ENCODE measurements at regions not wholly inside any gene's neighbourhood (a gene's known extent, or its start where the extent isn't known, plus 50 kb on each side); places are given as distances from the start of the nearest gene placed in this dataset.

DNA sequence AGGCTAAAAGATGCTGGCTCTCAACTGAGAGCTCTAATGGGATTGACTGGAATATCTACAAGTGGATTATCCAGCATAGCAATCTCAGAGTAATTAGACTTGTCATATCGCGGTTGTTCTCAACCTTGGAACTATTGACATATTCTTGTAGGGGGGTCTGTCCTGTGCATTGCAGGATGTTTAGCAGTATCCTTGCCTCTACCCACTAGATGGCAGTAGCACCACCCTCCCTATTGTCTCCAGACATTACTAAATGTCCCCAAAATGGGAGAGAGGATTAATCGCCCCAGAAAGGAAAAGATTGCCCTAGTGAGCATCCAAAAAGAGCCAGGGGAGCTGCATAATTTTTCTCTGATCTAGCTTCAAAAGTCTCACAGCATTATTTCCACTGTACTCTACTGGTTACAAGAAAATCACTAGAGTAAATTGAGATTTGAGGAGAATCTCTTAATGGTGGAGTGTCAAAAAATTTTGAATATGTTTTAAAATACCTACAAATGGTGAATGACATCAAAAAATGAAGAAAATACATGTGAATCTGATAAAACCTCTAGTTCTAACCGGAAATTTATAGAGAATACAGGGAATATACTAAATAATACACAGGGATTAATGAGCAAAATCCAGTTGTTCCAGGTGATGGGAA is 388.2 kb upstream of the AGTR1 start:
- CTCF ChIA-PET, result interaction anchor here (0.7 kb wide), 1 partner anchor 1446 kb away, joined by 3 read pairs; no protein-coding TSS in a partner anchor
- POLR2A ChIA-PET (ENCODE audit: low non-redundant PET), result no interaction called here
- peak; percentile 25 for DNase-seq (ENCODE audit: low spot score)
- TF ChIP-seq CTCF (conservative IDR thresholded peaks at IDR 0.05; ENCODE audit: low read depth), result peak; percentile 64
- no peak overlapping the region for H3K27ac ChIP-seq

DNA sequence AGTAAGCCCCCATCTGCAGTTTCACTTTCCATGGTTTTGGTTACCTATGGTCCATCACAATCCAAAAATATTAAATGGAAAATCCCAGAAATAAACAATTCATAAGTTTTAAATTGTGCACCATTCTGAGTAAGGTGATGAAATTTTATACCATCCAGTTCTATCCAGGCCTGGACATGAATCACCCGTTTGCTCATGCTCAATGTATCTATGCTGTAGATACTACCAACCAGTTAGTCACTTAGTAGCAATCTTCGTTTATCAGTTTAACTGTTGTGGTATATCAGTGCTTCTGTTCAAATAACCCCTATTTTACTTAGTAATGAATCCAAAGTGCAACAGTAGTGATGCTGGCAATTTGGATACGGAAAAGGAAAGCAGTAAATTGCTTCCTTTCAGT is 381.9 kb upstream of the AGTR1 start:
- TF ChIP-seq CTCF (conservative IDR thresholded peaks at IDR 0.05; ENCODE audit: low read depth), result no peak
- ChIA-PET CTCF (no interaction called here), POLR2A (ENCODE audit: low non-redundant PET) (no interaction called here)
- H3K27ac ChIP-seq, result no peak overlapping the region
- DNase-seq (ENCODE audit: low spot score), result peak; percentile 6

DNA sequence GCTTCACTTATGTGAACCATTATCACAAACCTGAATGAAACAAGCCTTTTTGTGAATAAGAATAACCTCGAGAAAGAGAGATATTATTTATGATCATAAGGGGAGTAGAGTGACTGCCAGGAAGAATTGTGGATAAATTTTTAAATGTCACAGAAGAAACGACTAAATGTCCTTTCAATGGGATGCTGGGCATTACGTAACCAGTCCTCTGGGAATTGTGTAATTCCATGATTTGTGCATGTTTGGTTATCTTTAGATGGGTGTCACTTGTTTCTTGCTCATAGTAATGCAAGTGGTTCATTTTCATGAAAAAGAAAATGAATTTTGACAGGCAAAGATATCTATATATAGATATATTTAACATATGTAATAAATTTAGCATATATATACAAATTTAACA is 379.5 kb upstream of the AGTR1 start:
- no peak for DNase-seq (ENCODE audit: low spot score)
- H3K27ac ChIP-seq, result no peak overlapping the region
- POLR2A ChIA-PET (ENCODE audit: low non-redundant PET), result no interaction called here
- CTCF ChIA-PET, result no interaction called here
- TF ChIP-seq CTCF (conservative IDR thresholded peaks at IDR 0.05; ENCODE audit: low read depth), result no peak

DNA sequence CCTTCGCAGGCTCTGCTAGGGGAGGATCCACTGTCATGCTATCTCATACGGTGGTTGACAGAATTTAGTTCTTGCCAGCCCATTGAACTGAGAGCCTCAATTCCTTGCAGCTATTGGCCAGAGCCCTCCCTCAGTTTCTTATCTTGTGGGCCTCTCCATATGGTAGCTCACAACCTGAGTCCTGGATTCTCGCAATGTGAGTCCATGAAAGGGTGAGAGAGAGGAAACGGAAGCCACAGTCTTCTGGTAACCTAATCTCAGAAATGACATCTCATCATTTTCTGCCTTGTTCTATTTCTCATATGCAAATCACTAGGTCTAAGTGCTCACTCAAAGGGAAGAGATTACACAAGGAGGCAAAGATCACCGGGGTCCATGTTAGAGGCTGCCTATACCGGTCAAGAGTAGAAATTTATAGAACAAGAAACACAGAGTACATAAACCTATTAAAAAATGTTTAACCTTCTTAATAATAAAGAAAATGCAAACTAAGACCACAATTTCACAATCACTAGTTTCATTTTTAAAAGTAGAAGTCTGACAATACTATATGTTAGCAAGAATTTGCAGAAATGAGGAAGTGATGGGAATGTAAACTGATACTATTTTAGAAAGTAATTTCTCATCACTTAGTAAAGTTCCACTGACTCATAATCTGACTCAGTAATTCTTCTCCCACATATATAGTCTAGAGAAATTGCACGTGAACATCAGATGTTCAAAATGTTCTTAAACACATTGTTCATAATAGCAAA is 378.4 kb upstream of the AGTR1 start:
- no peak for TF ChIP-seq CTCF (conservative IDR thresholded peaks at IDR 0.05; ENCODE audit: low read depth)
- ChIA-PET CTCF (interaction anchor here (0.7 kb wide), 2 partner anchors 64 to 547 kb away, joined by 3 to 4 read pairs; no protein-coding TSS in a partner anchor), POLR2A (ENCODE audit: low non-redundant PET) (no interaction called here)
- no peak overlapping the region for H3K27ac ChIP-seq
- DNase-seq (ENCODE audit: low spot score), result peak; percentile 15

DNA sequence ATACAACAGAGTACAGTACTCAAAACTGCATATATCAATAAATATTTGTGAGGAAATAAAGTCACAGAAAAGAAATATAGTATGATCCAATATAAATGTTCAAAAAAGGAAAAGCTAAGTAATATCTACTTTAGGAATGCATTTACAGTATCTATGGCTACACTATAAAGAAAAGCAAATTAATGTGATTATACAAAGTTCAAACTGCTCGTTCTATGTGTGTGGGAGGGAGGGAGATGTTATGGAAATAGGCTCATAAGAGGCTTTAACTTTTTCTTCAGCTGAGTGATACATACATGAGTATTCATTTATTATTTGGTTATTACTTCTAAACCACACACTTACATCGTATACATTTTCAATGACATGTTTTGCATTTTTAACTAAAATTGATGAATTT is 377.7 kb upstream of the AGTR1 start:
- DNase-seq (ENCODE audit: low spot score), result no peak
- H3K27ac ChIP-seq, result no peak overlapping the region
- TF ChIP-seq CTCF (conservative IDR thresholded peaks at IDR 0.05; ENCODE audit: low read depth), result no peak
- ChIA-PET CTCF (interaction anchor here (0.7 kb wide), 1 partner anchor 65 kb away, joined by 4 read pairs; no protein-coding TSS in a partner anchor), POLR2A (ENCODE audit: low non-redundant PET) (no interaction called here)

- no peak overlapping the region for H3K27ac ChIP-seq
- DNase-seq (ENCODE audit: low spot score), result no peak
- ChIA-PET CTCF (no interaction called here), POLR2A (ENCODE audit: low non-redundant PET) (no interaction called here)
- TF ChIP-seq CTCF (conservative IDR thresholded peaks at IDR 0.05; ENCODE audit: low read depth), result no peak
Measured at GRCh38 chr3:148329481-148330235, 368.0 kb upstream of the AGTR1 start.

Data from RWPE1 (cell line).